Lung (tissue), 11 donors: ENCODE measurements at regions not wholly inside any gene's neighbourhood (a gene's known extent, or its start where the extent isn't known, plus 50 kb on each side); places are given as distances from the start of the nearest gene placed in this dataset.

Experiments
- ATAC-seq: fragments of 200-7000 bp; cut with Tn5 transposase; one replicate; pipeline ENCODE4 v1.9.1; 2020; ENCODE audit warnings: moderate number of reproducible peaks; ENCODE audit not compliant: insufficient read depth, low FRiP score
- DNase-seq, 3 donors: peaks; one replicate each; pipeline ENCODE4 v3.0.0-alpha.2; 2013 to 2017
- H3K27ac ChIP-seq, 2 donors: one replicate each; pipeline ENCODE4 v1.5.1; 2013; ENCODE audit warnings: mild to moderate bottlenecking in 2 of 2, moderate library complexity in 2 of 2, control low read depth in 1 of 2, inconsistent platforms in 1 of 2, low read depth in 1 of 2, low read length in 1 of 2
- H3K27me3 ChIP-seq, 3 donors: one replicate each; pipeline ENCODE4 v1.5.1; 2013; ENCODE audit warnings: low read length in 2 of 3; ENCODE audit not compliant: control insufficient read depth in 3 of 3, insufficient read depth in 3 of 3
- H3K36me3 ChIP-seq, 4 donors: one replicate each; pipeline ENCODE4 v1.5.1; 2013; ENCODE audit warnings: low read length in 4 of 4, mild to moderate bottlenecking in 1 of 4, moderate library complexity in 1 of 4; ENCODE audit not compliant: control insufficient read depth in 4 of 4, insufficient read depth in 4 of 4
- H3K4me1 ChIP-seq, 5 donors: one replicate each; pipeline ENCODE4 v1.5.1; 2013; ENCODE audit warnings: low read length in 5 of 5, mild to moderate bottlenecking in 2 of 5, moderate library complexity in 1 of 5; ENCODE audit not compliant: control insufficient read depth in 5 of 5, insufficient read depth in 5 of 5
- H3K4me3 ChIP-seq: one replicate; pipeline ENCODE4 v1.5.1; 2013; ENCODE audit warnings: mild to moderate bottlenecking, control low read depth, moderate library complexity
- H3K9ac ChIP-seq, 2 donors: one replicate each; pipeline ENCODE4 v1.5.1; 2013; ENCODE audit warnings: low read length in 2 of 2, control low read depth in 1 of 2; ENCODE audit not compliant: insufficient read depth in 1 of 2
- H3K9me3 ChIP-seq, 4 donors: one replicate each; pipeline ENCODE4 v1.5.1; 2013; ENCODE audit warnings: low read length in 3 of 4, mild to moderate bottlenecking in 1 of 4, moderate library complexity in 1 of 4; ENCODE audit not compliant: control insufficient read depth in 4 of 4, insufficient read depth in 3 of 4
- WGBS, 2 donors: extraction: QIAGEN DNeasy Blood & Tissue Kit; methylation state at CpG; one replicate each; pipeline ENCODE4 v1.1.7; 2013; 5-methylcytosine and 5-hydroxymethylcytosine counted together
- TF ChIP-seq, protein P1 (sequence below): IDR thresholded peaks from 2 replicates; pipeline ENCODE4 v1.5.1; 2012; ENCODE audit warnings: mild to moderate bottlenecking; ENCODE audit errors: control extremely low read depth, extremely low read depth
- donor health status: control.
- donor health status: control.
- donor health status: Bipolar disorder and iron deficiency.
- donor health status: healthy.
- donor health status: DM: yes; HTN: yes; CAD: no.

GRCh38 chr14:99324291-99324690, 52.3 kb upstream of the BCL11B start:
- DNase-seq, result no peak
- Histone ChIP-seq H3K27me3 (peaks cover 0 to 5% (median 0%) of the 10 kb centered on the region in 3 donors), H3K4me3 (no peak overlapping the region), H3K4me1 (peaks cover 0 to 2% (median 0%) of the 10 kb centered on the region in 5 donors), H3K36me3 (no peaks in the 10 kb centered on the region), H3K9me3 (peaks cover 0 to 4% (median 0%) of the 10 kb centered on the region in 4 donors), H3K27ac (no peak overlapping the region), H3K9ac (no peak overlapping the region)
- 76 to 80% methylated on average over 8 of the region's 8 CpGs for WGBS, 2 donors
- ATAC-seq, result no peak
- TF ChIP-seq, protein P1, sequence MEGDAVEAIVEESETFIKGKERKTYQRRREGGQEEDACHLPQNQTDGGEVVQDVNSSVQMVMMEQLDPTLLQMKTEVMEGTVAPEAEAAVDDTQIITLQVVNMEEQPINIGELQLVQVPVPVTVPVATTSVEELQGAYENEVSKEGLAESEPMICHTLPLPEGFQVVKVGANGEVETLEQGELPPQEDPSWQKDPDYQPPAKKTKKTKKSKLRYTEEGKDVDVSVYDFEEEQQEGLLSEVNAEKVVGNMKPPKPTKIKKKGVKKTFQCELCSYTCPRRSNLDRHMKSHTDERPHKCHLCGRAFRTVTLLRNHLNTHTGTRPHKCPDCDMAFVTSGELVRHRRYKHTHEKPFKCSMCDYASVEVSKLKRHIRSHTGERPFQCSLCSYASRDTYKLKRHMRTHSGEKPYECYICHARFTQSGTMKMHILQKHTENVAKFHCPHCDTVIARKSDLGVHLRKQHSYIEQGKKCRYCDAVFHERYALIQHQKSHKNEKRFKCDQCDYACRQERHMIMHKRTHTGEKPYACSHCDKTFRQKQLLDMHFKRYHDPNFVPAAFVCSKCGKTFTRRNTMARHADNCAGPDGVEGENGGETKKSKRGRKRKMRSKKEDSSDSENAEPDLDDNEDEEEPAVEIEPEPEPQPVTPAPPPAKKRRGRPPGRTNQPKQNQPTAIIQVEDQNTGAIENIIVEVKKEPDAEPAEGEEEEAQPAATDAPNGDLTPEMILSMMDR, result no peak

GRCh38 chr14:99323603-99324185, 51.7 kb upstream of the BCL11B start:
- TF ChIP-seq, protein P1, result no peak
- Histone ChIP-seq H3K4me1 (peaks cover 0 to 2% (median 0%) of the 10 kb centered on the region in 5 donors), H3K4me3 (no peak overlapping the region), H3K27ac (no peak overlapping the region), H3K27me3 (peaks cover 0 to 5% (median 0%) of the 10 kb centered on the region in 3 donors), H3K9me3 (peaks cover 0 to 4% (median 0%) of the 10 kb centered on the region in 4 donors), H3K36me3 (no peaks in the 10 kb centered on the region), H3K9ac (no peak overlapping the region)
- 85 to 90% methylated on average over 14 of the region's 14 CpGs for WGBS, 2 donors
- ATAC-seq, result no peak
- DNase-seq, result no peak

DNA sequence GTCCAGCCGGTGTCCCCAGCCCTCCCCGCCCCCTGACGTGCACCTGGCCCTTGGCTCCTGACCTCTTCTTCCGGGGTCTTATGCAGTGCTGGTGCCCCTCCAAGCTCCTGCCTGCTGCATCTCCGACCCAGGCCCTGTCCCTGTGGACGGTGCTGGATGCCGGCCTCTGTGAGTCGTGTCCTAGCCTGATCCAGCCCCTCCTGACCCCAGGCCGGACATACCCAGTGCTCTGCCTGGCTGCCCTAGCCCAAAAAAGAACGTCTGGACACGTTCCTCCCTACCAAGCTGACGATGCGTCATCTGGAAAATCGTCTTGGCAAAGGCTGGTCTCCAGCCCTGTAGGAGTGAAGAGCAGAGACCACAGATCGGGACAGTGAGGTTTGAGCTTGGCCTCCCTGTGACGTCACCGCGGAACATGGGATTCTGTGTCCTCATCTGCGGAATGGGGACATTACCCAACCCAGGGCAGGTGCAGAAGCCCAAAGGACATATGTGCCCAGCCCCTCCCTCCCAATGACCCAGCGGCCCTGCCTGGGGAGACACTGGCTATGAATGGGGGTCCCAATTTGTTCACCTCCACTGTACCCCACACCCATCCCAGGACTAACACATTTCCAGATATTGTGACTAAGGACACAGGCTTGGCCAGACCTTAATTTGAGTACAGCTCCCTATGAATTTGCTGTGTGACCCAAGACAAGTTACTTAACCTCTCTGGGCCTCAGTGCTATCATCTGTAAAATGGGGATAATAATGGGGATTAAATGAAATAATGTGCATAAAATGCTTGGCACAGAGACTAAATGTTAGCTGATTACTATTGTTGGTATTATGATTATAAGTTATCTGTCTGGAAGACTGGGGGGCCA, 51.0 kb upstream of the BCL11B start:
- TF ChIP-seq, protein P1, result no peak
- peaks cover 0 to 5% (median 0%) of the 10 kb centered on the region in 3 donors for H3K27me3 ChIP-seq
- H3K36me3 ChIP-seq, result no peaks in the 10 kb centered on the region
- WGBS, 2 donors, result 70 to 74% methylated on average over 20 of the region's 20 CpGs
- DNase-seq (no peak), ATAC-seq (no peak)
- peaks cover 0 to 2% (median 0%) of the 10 kb centered on the region in 5 donors for H3K4me1 ChIP-seq
- H3K27ac ChIP-seq, result no peak overlapping the region
- H3K9me3 ChIP-seq, result peaks cover 0 to 4% (median 0%) of the 10 kb centered on the region in 4 donors
- H3K4me3 ChIP-seq, result no peak overlapping the region
- no peak overlapping the region for H3K9ac ChIP-seq
